GM21737 (cell line): ENCODE measurements at regions not wholly inside any gene's neighbourhood (a gene's known extent, or its start where the extent isn't known, plus 50 kb on each side); places are given as distances from the start of the nearest gene placed in this dataset.

ENCODE experiments used
- ATAC-seq: cut with Tn5 transposase; IDR thresholded peaks from one replicate; pipeline ENCODE4 v1.9.1; 2021; ENCODE audit warnings: mild to moderate bottlenecking, moderate library complexity; ENCODE audit not compliant: unreplicated experiment

DNA sequence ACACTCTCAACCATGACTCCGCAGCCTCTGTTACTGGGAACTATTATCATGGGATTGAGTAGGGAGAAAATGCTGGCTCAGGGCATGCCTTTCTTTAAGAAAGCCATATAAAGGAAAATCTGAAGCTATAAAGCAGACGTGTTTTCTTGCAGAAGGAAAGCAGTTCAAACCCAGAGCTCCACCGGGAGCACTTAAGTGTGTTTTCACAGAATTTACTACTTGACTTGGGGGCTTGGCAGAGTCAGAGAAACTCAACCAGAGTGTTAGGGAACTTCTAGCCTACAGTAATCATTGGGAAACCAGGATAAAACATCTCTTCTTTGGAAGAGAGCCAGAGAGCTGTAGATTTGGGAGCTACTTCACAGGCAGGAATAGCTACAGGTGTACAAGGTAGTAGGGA, 283.4 kb upstream of the ADRA1B start:
- no peak for ATAC-seq

DNA sequence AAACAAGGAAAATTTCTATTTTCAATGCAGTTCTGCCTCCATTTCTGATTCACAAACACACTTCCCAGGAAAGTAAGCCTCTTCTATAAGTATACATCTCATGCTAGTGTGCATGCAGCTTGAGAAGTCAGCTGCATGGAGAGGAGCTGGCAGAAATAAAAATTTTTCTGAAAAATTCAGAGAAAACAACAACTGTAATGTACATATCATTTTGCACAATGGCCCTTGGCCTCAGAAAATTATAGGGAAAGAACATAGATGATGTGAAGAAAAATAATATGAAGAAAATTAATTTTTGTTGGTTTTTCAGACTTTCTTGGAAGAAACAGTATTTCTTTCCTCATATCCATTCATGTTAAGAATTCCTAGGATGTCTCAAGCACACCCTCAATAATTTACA, 277.8 kb upstream of the ADRA1B start:
- ATAC-seq: no peak

DNA sequence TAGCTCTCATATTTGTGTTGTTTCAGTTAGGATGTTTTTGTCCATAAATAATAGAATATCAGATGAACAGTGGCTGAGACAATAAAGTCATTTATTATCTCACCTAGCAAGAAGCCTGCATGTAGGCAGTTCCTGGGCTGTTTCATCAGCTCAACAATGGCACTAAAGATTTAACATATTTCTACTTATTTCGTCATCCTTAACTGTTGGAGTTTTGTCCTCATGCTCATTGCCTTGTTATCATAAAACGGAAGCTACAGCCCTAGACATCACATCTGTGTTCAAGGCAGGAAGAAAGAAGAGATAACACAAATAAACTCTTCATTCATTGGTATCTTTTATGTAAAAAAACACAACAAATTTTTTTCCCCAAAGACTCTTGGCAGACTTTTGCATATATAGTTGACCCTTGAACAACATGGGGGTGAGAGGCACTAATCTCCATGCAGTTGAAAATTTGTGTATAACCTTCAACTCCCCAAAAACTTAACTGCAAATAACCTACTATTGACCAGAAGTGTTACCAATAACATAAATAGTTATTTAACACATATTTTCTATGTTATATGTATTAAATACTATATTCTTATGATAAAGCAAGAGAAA, 277.2 kb upstream of the ADRA1B start:
- no peak for ATAC-seq

DNA sequence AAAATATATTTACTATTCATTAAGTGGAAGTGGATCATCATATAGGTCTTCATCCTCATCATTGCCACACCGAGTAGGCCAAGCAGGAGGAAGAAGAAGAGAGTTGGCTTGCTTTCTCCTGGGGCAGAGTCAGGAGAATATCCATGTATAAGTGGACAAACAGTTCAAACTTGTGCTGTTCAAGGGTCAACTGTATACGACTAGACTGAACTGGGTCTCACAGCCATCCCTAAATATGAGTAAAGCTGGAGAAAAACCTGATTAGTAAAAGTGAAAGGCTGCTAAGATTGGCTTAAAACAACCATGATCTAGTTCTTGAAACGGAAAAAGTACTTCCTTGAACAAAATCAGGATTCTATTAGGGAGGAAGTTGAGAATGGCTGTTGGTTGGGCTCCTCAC, 276.7 kb upstream of the ADRA1B start:
- ATAC-seq: no peak

DNA sequence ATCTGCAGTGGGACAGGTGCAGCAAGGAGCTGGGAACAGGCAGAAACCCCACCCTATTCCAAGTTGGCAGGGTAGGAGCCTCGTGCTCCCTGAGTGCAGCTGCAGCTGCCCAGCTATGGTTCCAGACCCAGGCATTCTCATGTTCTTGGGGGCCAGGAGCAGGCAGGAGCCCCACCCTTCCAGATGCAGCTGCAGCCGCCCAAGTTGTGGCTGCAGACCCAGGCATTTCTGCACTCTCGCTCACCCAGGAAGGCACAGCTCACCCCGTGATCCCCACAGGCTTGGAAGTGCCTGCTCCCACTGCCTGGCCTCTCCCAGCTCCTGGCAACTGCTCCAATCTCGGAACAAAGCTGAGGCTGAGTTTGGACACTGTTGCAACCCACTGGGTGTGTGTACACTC, 275.8 kb upstream of the ADRA1B start:
- ATAC-seq: no peak

DNA sequence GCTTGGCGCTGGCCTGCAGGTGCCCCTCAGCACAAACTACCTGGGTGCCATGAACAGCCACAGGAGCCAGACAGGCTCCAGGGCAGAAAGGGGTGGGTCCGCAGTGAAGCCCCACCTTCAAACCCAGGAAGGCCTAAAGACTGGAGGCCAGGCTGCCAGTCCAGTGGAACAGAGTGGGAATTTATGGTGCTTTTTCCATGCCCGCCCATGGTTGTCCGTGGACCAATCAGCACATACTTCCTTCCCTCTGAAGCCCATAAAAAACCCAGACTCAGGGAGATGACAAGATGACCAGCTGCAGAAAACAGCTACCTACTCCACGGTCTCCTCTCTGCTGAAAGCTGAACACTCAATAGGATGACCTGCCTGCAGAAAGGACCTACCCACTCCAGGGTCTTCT, 275.4 kb upstream of the ADRA1B start:
- no peak for ATAC-seq

DNA sequence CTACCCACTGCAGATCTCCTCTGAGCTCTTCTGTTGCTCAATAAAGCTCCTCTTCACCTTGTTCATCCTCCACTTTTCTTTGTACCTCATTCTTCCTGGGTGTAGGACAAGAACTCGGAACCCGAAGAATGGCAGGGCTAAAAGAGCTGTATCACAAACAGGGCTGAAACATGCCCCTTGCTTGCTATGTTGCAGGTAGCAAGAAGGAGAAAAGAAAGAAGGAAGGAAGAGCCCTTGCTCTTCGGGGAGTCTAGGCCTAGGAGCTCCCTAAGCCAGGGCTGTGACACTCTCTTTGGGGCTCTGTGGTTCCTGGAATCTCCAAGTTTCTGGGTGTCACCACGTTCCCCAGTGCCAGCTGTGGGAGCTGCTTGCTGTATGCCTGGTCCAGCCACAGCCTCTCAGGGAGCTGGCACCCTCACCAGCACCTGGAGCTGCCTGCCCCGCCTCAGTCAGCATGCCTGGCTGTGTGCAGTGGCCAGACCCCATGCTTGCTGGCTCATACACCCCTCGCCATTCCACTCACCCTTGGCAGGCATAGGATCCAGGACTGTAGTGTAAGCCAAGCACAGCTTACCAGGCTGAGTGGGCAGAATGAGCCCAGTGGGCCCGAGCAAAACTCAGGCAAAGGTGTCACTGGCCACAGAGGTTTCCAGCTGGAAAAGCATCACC, 274.8 kb upstream of the ADRA1B start:
- ATAC-seq: no peak

DNA sequence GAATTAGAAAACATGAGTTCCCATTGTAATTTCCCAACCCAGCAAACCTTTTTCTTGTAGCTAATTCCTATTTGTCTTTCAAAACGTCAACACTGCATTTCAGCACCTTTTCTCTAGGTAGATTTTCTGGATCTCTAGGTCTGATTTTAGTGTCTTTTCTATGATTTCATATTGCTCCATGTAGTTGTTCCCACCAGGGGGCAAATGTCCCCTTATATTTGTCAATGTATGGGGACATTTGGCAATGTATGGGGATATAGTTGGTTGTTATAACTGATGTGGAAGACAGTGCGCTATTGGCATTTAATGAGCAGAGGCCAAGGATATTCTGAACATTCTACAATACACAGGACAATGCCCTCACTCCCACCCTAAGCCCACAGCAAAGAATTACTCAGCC, 273.9 kb upstream of the ADRA1B start:
- ATAC-seq: no peak

DNA sequence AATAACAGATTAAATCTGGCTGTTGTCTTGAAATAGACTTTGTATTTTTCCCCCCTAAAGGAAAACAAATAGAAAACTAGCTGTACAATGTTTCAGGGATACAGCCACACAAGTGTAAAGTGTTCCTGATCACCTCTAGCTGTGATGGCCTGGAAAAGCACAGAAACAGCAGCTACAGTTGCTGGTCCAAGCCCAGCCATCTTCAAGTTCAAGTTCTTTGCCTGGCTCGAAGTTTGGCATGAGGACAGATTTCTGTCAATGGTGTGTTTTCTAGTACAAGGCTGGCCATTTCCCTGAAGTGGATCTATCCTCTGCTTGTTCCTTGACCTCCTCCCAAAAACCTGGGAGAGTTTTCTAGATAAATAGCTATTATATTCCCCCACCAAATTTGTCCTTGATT, 272.2 kb upstream of the ADRA1B start:
- no peak for ATAC-seq

DNA sequence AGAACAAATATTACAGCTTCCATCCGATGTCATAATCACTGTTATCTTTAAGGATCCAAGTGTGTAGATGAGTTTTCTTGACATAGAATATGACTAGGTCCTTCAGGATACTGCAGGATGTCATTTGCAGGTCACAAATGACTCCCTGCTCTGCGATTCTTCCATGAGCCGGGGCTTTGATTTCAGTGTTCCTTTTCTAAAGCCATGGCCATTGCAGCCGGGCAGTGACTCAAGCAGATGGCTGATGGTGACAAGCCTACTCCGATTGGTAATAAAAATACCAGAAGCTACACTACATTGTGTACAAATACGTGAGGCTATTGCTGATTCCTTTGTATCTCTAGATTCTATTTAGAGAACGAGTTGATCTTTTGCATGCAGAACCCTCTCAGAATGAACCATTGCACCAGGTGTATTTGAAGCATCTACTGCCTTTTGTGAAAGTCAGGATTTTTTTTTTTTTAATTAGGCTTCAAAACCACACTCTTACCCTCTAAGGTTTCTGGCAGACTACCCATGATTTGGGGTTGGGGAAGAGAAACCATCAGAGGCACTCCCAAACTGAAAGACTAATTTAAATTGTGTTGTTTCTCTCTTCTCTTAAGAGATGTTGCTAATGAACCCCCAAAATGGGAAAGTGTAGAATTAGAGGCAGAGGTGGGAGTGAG, 271.0 kb upstream of the ADRA1B start:
- no peak for ATAC-seq

DNA sequence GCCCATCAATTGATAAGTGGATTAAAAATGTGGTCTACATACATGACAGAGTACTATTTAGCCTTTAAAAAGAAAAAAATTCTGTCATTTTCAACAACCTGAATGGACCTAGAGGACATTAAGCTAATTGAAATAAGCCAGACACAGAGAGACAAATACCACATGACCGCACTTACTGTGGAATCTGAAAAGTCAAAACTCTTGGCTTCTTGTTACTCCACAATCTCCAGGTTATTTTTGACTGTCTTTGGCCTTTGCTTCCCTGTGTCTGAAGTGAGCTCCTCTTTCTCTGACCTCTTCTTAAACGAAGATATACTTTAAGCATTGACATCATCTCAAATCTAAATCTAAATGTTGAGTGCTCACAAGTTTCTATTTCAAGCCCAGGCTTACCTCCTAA, 265.5 kb upstream of the ADRA1B start:
- no peak for ATAC-seq

DNA sequence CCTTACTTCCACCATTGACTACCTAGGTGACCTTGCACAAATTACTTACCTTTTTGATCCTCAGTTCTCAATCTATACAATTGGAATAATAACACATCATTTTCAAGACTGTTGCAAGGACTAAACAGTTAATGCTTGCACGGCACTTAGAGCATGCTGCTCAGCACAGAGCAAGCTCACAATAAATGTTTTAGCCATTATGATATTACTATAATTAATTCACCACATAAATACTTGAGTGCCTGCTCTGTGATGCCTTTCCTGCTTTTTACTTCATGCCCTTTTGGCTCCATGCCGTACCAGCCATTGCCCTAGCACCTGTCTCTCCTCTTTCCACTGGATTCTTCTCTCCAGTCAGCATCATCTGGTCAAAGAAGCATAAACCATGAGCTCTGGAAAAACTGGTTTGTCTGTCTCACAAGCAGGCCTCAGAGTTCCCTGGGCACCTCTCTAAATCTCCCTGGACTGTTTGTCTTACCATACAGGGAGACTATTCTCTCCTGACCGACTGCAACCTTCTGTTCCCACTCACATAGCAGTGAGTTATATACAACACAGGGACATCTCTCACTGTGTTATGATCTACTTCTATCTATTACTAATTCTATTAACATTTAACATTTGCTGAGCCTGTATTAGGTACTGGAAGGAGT, 260.4 kb upstream of the ADRA1B start:
- no peak for ATAC-seq

DNA sequence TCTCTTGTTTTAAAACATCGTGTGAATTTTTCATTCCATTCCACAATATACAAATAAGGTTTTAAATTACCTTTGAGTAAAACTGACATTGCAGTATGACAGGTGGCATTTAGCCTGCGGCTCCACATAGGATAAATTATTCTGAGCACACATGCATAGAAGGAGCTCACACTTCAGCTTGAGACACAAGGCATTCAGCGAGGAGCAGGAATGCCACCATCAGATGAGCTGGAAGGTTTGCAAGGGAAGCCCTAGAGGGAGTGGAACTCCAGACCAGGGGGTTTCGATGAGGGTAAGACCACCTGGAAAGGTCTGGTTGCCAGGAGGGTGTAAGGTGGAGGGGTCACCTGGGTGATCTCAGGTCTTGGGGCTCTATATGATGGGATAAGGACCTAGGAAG, 259.0 kb upstream of the ADRA1B start:
- no peak for ATAC-seq

DNA sequence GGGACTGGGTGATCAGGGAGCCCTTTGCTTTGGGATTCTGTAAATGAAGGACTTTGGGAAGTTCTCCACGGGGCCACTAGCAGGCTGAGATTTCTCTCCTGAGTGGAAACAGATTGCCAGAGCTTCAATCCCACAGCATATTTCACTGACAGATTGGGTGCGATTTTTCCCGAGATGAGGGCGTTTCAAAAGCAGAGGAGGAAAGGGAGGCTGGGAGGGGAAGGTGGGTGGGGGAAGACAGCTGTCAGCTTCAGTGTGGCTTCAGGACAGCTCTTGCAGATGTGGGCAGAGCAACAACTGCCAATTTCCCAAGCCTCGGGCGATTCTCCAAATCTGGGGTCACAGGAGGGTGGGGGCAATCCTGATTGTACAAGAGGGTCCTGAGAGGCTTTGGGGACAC, 258.5 kb upstream of the ADRA1B start:
- no peak for ATAC-seq

DNA sequence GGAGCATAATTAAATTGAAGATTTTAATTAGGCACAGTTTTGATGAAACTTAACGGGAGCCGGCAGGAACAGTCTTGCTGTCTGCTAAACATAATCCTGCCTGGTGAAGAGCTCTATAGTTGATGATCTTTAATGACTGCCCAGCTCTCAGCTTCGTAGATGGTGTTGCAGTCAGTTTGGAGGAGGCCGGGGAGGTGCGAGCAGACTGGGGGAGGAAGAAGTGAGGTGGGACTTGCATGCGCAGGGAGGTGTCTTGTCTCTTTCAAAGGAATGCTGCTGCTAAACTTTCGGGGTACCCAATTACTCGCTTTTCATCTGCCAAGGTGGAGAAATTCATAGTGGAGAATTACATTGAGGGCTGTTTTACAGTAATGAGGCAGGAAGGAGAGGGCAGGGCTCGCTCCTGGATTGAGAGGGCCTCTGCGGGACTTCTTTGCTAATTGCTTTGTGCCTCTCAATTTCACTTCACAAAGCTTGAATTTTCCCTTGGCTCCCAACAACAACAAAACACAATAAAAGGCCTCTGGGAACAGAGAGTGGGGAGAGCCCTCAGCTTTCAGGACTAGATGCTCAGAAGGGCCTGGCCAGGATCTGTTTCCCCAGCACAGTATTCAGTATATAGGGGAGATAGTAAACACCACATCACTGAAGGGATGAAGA, 257.9 kb upstream of the ADRA1B start:
- ATAC-seq: no peak

DNA sequence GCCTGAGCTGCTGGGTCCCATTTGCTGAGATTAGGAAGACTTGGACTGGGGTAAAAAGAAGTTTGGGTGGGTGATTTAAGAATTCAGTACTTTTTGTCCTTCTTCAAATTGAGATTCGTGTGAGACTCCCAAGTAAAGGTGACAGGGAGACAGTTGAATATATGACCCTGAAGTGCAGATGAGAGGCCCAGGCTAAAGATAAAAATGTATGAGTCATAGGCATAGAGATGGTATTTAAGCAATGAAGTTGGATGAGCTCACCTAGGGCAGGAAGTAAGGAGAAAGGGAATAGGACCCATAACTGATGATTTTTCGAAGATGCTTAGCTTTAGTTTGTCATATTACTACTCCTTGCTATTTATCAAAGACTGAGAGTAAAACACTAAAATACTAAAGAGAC, 255.9 kb upstream of the ADRA1B start:
- no peak for ATAC-seq

DNA sequence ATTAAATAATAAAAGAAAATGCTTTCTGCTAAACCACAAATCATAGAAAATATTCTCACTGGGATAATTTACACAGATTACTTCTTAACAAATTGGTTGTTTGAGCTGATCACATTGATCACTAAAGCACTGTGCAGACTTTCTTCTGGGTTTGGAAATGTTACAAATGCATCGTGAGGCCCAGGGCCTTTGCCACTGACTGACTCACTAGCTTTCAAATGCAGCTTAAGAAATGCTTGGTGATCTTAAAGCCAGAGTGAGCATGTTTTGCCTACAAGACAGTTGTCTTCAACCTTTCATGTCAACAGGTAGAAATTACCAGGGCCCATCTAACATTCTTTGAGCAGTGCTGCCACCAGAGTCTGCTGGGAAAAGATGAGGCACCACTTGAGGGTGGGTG, 252.3 kb upstream of the ADRA1B start:
- ATAC-seq: no peak

DNA sequence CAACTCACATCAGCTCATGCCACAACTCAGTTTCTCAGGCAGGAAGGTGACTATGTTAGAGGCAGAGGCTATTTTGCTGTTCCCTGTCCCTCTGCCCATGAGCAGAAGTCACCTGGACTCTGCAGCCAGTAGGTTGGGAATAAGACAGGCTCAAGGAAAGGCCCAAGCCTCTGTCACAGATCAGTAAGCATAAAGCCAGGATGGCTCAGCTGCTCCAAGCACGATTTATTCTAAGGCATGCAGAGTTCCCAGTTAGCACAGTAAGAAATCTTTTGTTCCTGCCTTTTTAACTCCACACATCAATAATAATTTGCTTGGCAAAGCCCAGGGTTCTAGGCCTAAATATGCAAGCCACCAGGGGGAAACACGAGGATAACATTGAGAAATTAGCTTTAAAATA, 249.0 kb upstream of the ADRA1B start:
- no peak for ATAC-seq

DNA sequence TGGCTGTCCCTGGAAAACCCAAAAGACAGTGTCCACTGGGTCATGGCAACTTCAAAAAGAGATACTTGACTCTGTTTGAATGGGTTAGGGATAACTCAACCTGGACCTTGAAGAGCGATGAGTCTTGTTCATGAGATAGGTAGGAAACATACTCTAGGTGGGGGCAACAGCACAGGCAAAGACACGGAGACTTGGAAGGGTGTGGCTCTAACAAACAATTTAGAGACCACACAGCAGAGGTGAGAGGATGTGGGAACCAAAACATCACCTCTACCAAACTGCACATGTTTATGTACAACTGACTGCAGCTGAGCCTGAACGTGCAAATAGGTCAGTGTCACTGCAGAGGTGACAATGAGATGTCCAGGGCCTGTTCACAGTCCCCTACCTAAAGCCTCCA, 247.7 kb upstream of the ADRA1B start:
- ATAC-seq: no peak

DNA sequence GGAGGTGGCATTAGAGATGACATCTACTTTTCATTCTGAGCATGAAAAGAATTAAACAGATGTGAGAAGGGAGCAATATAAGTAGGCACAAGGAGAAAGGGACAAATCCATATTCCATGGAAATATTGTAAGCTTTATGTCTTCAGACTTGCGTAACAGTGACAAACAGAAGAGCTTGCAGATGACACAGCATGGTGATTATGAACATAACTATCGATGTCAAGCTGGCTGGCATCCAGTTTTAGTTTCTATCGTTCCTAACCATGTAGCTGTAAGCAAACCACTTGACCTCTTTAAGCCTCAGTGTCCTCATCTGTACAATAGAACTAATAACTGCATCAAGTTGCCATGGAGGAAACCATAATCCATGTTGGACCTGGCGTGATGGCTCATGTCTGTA, 246.7 kb upstream of the ADRA1B start:
- ATAC-seq: no peak

DNA sequence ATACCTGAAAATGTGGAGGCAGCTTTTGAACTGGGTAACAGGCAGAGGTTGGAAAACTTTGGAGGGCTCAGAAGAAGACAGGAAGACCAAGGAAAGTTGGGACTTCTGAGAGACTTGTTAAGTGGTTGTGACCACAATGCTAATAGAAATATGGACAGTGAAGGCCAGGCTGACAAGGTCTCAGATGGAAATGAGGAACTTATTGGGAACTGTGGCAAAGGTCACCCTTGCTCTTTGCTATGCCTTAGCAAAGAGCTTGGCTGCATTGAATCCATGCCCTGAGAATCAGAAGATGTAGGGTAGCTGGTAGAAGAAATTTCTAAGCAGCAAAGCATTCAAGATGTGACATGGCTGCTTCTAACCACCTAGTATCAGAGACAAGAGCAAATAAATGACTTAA, 244.4 kb upstream of the ADRA1B start:
- ATAC-seq: no peak

DNA sequence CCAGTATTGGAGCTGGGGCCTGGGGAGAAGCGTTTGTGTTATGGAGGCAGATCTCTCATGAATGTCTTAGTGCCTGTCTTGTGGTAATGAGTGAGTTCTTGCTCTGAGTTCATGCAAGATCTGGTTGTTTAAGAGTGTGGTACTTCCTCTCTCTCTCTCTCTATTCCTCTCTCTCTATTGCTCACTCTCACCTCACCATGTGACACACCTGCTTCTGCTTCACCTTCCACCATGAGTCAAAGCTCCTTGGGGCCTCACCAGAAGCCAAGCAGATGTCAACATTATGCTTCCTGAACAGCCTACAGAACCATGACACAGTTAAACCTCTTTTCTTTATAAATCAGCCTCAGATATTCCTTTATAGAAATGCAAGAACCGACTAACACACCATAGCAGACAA, 242.7 kb upstream of the ADRA1B start:
- no peak for ATAC-seq
